ENCODE measurements at regions not wholly inside any gene's neighbourhood (a gene's known extent, or its start where the extent isn't known, plus 50 kb on each side); places are given as distances from the start of the nearest gene placed in this dataset.
"Not testable (repeated sequence)": the region's sequence is repeated elsewhere in the genome, so short reads cannot be mapped to it uniquely, and the experiment has no call there.

DNA sequence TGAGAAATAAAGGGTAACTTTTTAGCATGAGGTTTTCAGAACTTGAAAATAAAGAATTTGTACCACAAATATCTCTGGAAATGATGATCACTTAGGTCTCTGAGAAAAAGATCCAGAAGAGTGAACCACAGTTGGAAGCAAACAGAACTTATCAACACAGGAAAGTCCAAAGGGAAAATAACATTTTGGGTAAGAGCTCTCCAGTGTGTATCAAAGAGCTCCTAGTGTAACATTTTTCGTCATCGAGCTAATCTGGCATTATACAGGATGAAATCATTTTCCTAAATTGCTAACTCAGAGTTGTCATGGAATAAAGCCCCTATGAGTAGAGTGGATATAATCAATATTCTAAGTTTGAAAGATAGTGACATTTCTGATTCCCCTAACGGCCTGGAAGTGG, 104.0 kb downstream of the LMO4 start:
- H3K36me3 ChIP-seq = no peaks in the 10 kb centered on the region
- H3K9me3 ChIP-seq = no peaks in the 10 kb centered on the region
- H3K27me3 ChIP-seq (replicated peaks in 1 of 7) = no peaks in the 10 kb centered on the region
- DNase-seq = no peak
- TF ChIP-seq, protein P1, sequence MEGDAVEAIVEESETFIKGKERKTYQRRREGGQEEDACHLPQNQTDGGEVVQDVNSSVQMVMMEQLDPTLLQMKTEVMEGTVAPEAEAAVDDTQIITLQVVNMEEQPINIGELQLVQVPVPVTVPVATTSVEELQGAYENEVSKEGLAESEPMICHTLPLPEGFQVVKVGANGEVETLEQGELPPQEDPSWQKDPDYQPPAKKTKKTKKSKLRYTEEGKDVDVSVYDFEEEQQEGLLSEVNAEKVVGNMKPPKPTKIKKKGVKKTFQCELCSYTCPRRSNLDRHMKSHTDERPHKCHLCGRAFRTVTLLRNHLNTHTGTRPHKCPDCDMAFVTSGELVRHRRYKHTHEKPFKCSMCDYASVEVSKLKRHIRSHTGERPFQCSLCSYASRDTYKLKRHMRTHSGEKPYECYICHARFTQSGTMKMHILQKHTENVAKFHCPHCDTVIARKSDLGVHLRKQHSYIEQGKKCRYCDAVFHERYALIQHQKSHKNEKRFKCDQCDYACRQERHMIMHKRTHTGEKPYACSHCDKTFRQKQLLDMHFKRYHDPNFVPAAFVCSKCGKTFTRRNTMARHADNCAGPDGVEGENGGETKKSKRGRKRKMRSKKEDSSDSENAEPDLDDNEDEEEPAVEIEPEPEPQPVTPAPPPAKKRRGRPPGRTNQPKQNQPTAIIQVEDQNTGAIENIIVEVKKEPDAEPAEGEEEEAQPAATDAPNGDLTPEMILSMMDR (IDR thresholded peaks at IDR 0.05 in 8 of 11, conservative IDR thresholded peaks at IDR 0.05 in 3 of 11) = no peak
- TF ChIP-seq POLR2A (IDR thresholded peaks at IDR 0.05) (no peak), POLR2AphosphoS5 (IDR thresholded peaks at IDR 0.05) (no peak)
- H3K4me3 ChIP-seq = no peak overlapping the region
- no peak overlapping the region for H3K27ac ChIP-seq
- intact Hi-C loops (cut with DNase I; ENCODE audit: low total_unique reads) = no loop called here
- WGBS, 5 donors = 65 to 83% (median 77%) methylated on average over 3 of the region's 3 CpGs
- no peaks in the 10 kb centered on the region for H3K4me1 ChIP-seq

DNA sequence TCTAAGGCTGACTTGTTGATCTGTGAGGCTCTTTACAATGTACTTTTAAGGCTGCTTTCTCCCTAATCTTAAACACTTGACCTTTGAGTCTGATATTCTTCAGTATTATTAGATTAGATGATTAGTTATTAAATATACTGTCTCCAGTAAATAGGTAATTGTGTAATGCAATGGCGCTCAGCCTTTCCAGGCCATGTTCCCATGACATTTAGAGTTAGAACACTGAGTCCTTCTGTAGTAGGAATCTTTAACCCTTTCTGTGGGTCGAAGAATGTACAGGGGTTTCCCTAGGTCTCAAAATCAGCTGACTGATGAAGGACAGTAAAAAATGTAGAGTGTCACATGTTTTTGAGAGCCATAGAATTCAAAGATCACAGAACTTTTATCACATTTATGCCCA, 104.4 kb downstream of the LMO4 start:
- DNase-seq; H3K36me3 ChIP-seq; H3K27me3 ChIP-seq (replicated peaks in 1 of 7); H3K4me3 ChIP-seq; intact Hi-C loops (cut with DNase I; ENCODE audit: low total_unique reads); H3K4me1 ChIP-seq; H3K27ac ChIP-seq; H3K9me3 ChIP-seq: not testable (repeated sequence)
- WGBS, 5 donors = 60 to 83% (median 74%) methylated on average over 2 of the region's 2 CpGs

DNA sequence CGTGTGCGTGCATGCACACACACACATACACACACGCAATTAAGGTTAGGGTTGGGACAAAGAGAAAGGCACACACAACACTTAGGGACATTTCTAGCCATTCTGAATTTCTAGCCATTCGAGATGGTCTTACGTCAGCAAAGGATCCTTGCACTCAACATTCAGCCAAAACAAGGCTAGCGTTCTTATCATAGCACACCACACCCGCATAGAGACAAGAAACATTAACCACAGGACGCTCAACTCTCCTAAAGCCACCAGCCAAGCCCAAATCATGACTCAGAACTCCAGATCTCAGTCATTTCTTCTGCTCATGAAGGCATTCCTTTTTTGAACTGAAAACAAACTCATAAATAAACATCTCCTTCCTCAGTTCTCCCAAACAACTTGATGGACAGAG, 106.8 kb downstream of the LMO4 start:
- no peaks in the 10 kb centered on the region for H3K4me1 ChIP-seq
- no peak overlapping the region for H3K4me3 ChIP-seq
- H3K36me3 ChIP-seq = no peaks in the 10 kb centered on the region
- TF ChIP-seq POLR2A (IDR thresholded peaks at IDR 0.05) (no peak), POLR2AphosphoS5 (IDR thresholded peaks at IDR 0.05) (no peak)
- DNase-seq = no peak
- WGBS, 5 donors = 77 to 89% (median 87%) methylated on average over 8 of the region's 8 CpGs
- H3K27me3 ChIP-seq (replicated peaks in 1 of 7) = no peaks in the 10 kb centered on the region
- no peaks in the 10 kb centered on the region for H3K9me3 ChIP-seq
- H3K27ac ChIP-seq = no peak overlapping the region
- intact Hi-C loops (cut with DNase I; ENCODE audit: low total_unique reads) = no loop called here

DNA sequence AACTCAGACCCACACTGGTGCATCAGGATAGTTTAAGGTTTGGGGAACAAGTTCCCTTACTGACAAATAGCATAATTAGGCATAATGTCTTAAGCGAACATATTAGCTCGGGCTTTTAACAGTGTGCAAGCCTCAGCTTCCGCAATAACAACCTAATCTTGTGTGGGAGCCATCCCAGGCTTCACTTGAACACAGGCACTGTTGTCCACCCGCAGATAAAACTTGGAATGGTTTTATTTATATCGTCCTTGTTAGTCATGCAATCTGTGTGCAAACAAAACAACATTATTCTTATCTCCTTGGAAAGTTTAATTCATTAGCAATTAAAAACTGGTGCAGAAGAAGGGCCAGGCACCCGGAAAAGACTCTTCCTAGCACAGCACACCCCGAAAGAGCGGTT, 107.4 kb downstream of the LMO4 start:
- intact Hi-C loops (cut with DNase I; ENCODE audit: low total_unique reads); H3K4me3 ChIP-seq; H3K27me3 ChIP-seq (replicated peaks in 1 of 7); H3K27ac ChIP-seq; H3K4me1 ChIP-seq; DNase-seq; H3K36me3 ChIP-seq; H3K9me3 ChIP-seq: not testable (repeated sequence)
- 86 to 93% (median 92%) methylated on average over 8 of the region's 8 CpGs for WGBS, 5 donors

DNA sequence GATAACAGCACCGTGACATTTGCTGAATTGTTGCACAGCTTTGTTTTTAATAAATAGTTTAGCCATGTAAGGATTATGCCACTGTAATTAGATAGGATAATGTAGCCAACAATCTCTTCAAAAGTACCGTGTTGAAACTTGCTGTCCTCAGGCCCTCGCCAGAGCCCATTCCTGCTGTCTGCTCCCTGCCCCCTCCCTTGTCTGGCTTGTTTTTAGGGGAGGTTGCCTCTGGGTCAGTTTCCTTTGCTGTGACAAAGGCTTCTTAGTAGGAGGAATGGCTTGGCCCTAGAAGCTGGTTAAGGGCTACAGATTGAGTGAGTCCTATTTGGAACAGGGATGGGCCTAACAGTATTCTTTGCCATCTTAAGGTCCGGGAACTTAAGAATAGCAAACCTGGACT, 107.9 kb downstream of the LMO4 start:
- WGBS, 5 donors = 72 to 91% (median 82%) methylated on average over 4 of the region's 4 CpGs
- TF ChIP-seq POLR2AphosphoS5 (IDR thresholded peaks at IDR 0.05) (no peak), POLR2A (IDR thresholded peaks at IDR 0.05) (no peak)
- TF ChIP-seq, protein P1 (IDR thresholded peaks at IDR 0.05 in 8 of 11, conservative IDR thresholded peaks at IDR 0.05 in 3 of 11) = no peak
- H3K27ac ChIP-seq = no peak overlapping the region
- H3K4me1 ChIP-seq = no peaks in the 10 kb centered on the region
- intact Hi-C loops (cut with DNase I; ENCODE audit: low total_unique reads) = no loop called here
- H3K27me3 ChIP-seq (replicated peaks in 1 of 7) = no peaks in the 10 kb centered on the region
- no peak overlapping the region for H3K4me3 ChIP-seq
- H3K36me3 ChIP-seq = no peaks in the 10 kb centered on the region
- DNase-seq = no peak
- H3K9me3 ChIP-seq = no peaks in the 10 kb centered on the region

DNA sequence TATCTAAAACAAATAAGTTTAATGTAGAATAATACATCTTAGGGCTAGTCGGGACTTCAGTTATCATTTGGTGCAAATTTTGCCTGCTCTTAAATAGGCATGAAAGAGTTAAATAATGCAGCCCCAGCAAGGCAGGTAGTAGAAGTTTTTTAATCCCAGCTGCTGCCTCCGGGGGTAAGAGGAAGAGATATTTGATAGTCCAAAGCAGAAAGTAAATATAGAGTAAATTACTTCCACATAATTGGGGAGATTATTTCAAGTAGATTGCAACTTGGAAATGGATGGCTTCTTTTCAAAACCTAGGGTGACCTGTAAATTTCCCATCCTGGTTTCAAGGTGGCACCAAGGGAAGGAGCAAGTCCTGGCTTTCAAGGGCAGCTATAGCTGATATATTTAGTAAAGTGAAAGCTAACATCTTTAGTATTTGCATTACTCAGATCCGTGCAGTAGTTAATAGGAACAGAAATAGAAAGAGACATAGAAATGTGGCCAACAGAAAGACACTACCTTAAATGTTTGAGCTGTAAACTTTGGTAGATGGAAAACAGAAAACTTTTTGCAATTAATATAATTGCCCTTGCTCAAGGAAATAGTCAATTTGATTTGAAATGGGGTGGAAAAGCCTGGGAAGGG, 109.1 kb downstream of the LMO4 start:
- Histone ChIP-seq H3K9me3 (no peaks in the 10 kb centered on the region), H3K27ac (no peak overlapping the region), H3K27me3 (replicated peaks in 1 of 7) (no peaks in the 10 kb centered on the region), H3K4me1 (no peaks in the 10 kb centered on the region), H3K36me3 (no peaks in the 10 kb centered on the region), H3K4me3 (no peak overlapping the region)
- no peak for DNase-seq
- WGBS, 5 donors = 52 to 62% (median 60%) methylated on average over 3 of the region's 3 CpGs
- TF ChIP-seq, protein P1 (IDR thresholded peaks at IDR 0.05 in 8 of 11, conservative IDR thresholded peaks at IDR 0.05 in 3 of 11) = no peak
- TF ChIP-seq POLR2A (IDR thresholded peaks at IDR 0.05) (no peak), POLR2AphosphoS5 (IDR thresholded peaks at IDR 0.05) (no peak)
- intact Hi-C loops (cut with DNase I; ENCODE audit: low total_unique reads) = no loop called here
